CD14-positive monocyte (primary cell): ENCODE measurements at regions not wholly inside any gene's neighbourhood (a gene's known extent, or its start where the extent isn't known, plus 50 kb on each side); places are given as distances from the start of the nearest gene placed in this dataset.

Source experiments
- DNase-seq, 3 donors: peaks; one replicate each; pipeline ENCODE4 v3.0.0-alpha.2; 2011 to 2022
- H2AFZ ChIP-seq: 2 replicates; pipeline ENCODE4 v1.6.0; 2012; ENCODE audit warnings: mild to moderate bottlenecking, low read depth, low read length, inconsistent platforms; ENCODE audit not compliant: insufficient read depth, poor library complexity, severe bottlenecking
- H3K27ac ChIP-seq, 2 donors: 1 replicate in 1 of 2; 2 replicates in 1 of 2; pipeline ENCODE4 v1.5.1; 2012 to 2013; ENCODE audit warnings: low read length in 2 of 2, control low read depth in 1 of 2, inconsistent platforms in 1 of 2, low read depth in 1 of 2, mild to moderate bottlenecking in 1 of 2
- H3K27me3 ChIP-seq, 2 donors: one replicate each; pipeline versions ENCODE4 v1.6.0 to v1.6.1; 2011 to 2013; ENCODE audit warnings: low read length in 2 of 2; ENCODE audit not compliant: control insufficient read depth in 2 of 2, insufficient read depth in 2 of 2
- H3K36me3 ChIP-seq, 2 donors: replicated peaks in 1 of 2; 1 replicate in 1 of 2; 2 replicates in 1 of 2; pipeline versions ENCODE4 v1.5.1 to v1.6.1; 2012 to 2013; ENCODE audit warnings: low read length in 2 of 2, control low read depth in 1 of 2, inconsistent platforms in 1 of 2, mild to moderate bottlenecking in 1 of 2; ENCODE audit not compliant: insufficient read depth in 2 of 2, control insufficient read depth in 1 of 2
- H3K4me1 ChIP-seq, 2 donors: 1 replicate in 1 of 2; 2 replicates in 1 of 2; pipeline versions ENCODE4 v1.5.1 to v1.6.1; 2012 to 2013; ENCODE audit warnings: low read length in 2 of 2, control low read depth in 1 of 2, inconsistent platforms in 1 of 2, mild to moderate bottlenecking in 1 of 2, moderate library complexity in 1 of 2; ENCODE audit not compliant: insufficient read depth in 2 of 2, control insufficient read depth in 1 of 2
- H3K4me2 ChIP-seq: replicated peaks from 2 replicates; pipeline ENCODE3; 2012; ENCODE audit warnings: low read length, moderate library complexity, mild to moderate bottlenecking; ENCODE audit not compliant: poor library complexity, severe bottlenecking; ENCODE audit errors: extremely low read depth
- H3K4me3 ChIP-seq, 3 experiments: fragments of 200-600 bp in 1 of 3; sonication (generic) in 1 of 3; replicated peaks in 1 of 3; 1 replicate in 2 of 3; 2 replicates in 1 of 3; pipeline ENCODE4 v1.5.1; 2011 to 2013; ENCODE audit warnings: low read length in 3 of 3, mild to moderate bottlenecking in 3 of 3, control low read depth in 2 of 3, low read depth in 2 of 3, inconsistent platforms in 1 of 3, moderate library complexity in 1 of 3
- H3K79me2 ChIP-seq: 2 replicates; pipeline ENCODE4 v1.6.0; 2012; ENCODE audit warnings: mild to moderate bottlenecking, control low read depth, inconsistent platforms, low read length, moderate library complexity; ENCODE audit not compliant: insufficient read depth
- H3K9ac ChIP-seq: 2 replicates; pipeline ENCODE4 v1.6.0; 2017; ENCODE audit warnings: low read length, mild to moderate bottlenecking; ENCODE audit not compliant: insufficient read depth, poor library complexity, severe bottlenecking
- H3K9me3 ChIP-seq, 2 donors: replicated peaks in 1 of 2; 1 replicate in 1 of 2; 2 replicates in 1 of 2; pipeline versions ENCODE4 v1.5.1 to v1.6.1; 2012 to 2013; ENCODE audit warnings: low read length in 2 of 2, control low read depth in 1 of 2; ENCODE audit not compliant: control insufficient read depth in 1 of 2, insufficient read depth in 1 of 2
- H4K20me1 ChIP-seq: 2 replicates; pipeline ENCODE4 v1.6.0; 2012; ENCODE audit warnings: mild to moderate bottlenecking, low read length, control low read depth, moderate library complexity; ENCODE audit not compliant: insufficient read depth
- H3K27ac Mint-ChIP-seq, 7 donors: one replicate each; pipeline ENCODE4 v1.8.0; 2020; ENCODE audit warnings: mild to moderate bottlenecking in 7 of 7, mixed read lengths in 7 of 7, moderate library complexity in 6 of 7, inconsistent platforms in 2 of 7
- H3K27me3 Mint-ChIP-seq, 3 donors: one replicate each; pipeline ENCODE4 v1.8.0; 2021 to 2022; ENCODE audit warnings: low read depth in 3 of 3, mild to moderate bottlenecking in 3 of 3, mixed read lengths in 3 of 3, moderate library complexity in 3 of 3, inconsistent platforms in 1 of 3
- H3K36me3 Mint-ChIP-seq, 2 donors: one replicate each; pipeline ENCODE4 v1.8.0; 2020; ENCODE audit warnings: mixed read lengths in 2 of 2, inconsistent platforms in 1 of 2, mild to moderate bottlenecking in 1 of 2
- H3K4me1 Mint-ChIP-seq: one replicate; pipeline ENCODE4 v1.8.0; 2020; ENCODE audit warnings: mild to moderate bottlenecking, mixed read lengths
- H3K4me3 Mint-ChIP-seq, 2 donors: one replicate each; pipeline ENCODE4 v1.8.0; 2020; ENCODE audit warnings: mild to moderate bottlenecking in 2 of 2, mixed read lengths in 2 of 2, moderate library complexity in 1 of 2
- H3K9me3 Mint-ChIP-seq, 7 donors: one replicate each; pipeline ENCODE4 v1.8.0; 2020 to 2022; ENCODE audit warnings: mixed read lengths in 7 of 7, mild to moderate bottlenecking in 6 of 7, moderate library complexity in 6 of 7, inconsistent platforms in 2 of 7
- WGBS: methylation state at CpG from one replicate; pipeline ENCODE4 v1.1.5; 2013; ENCODE audit warnings: missing lambda C conversion rate; ENCODE audit not compliant: insufficient coverage; 5-methylcytosine and 5-hydroxymethylcytosine counted together
- intact Hi-C, 2 donors: fragments of 100-400 bp; cut with micrococcal nuclease; formaldehyde crosslinking; loops; one replicate each; pipeline versions ENCODE4 v1.15.0 to v1.15.1; 2023
- TF ChIP-seq, protein P1 (sequence below): fragments of 200-600 bp; IDR thresholded peaks from one replicate; pipeline ENCODE4 v1.8.0; 2022; ENCODE audit warnings: antibody characterized with exemption, mild to moderate bottlenecking

DNA sequence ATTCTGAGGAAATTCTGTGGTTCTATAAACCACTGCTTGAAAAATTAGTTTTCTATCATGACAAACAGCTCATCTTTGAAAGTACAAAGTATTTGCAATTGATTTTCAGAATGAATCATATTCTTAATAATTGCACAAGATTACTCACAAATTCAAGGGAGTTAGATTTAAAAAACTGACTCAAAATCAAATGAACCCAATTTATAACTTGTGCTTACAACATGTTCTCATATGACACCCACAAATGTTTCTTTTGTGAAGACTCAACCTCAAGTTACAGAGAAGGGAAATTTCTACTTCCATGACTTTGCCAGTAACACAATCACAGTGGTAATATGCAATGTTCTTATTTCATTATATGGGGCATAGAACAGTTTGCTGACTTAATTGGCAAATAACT, 272.0 kb upstream of the ACTBL2 start:
- Histone ChIP-seq H3K79me2 (no peaks in the 10 kb centered on the region), H3K4me2 (no peak overlapping the region), H3K9ac (no peak overlapping the region), H3K27me3 (no peaks in the 10 kb centered on the region), H3K36me3 (no peaks in the 10 kb centered on the region), H2AFZ (no peak overlapping the region), H3K27ac (no peak overlapping the region), H3K4me3 (no peak overlapping the region), H3K9me3 (peaks cover 0 to 4% of the 10 kb centered on the region in 2 donors), H4K20me1 (no peaks in the 10 kb centered on the region), H3K4me1 (no peaks in the 10 kb centered on the region)
- H3K36me3 Mint-ChIP-seq: no peaks in the 10 kb centered on the region
- no peaks in the 10 kb centered on the region for H3K27me3 Mint-ChIP-seq
- no peak overlapping the region for H3K27ac Mint-ChIP-seq
- peaks cover 0 to 5% (median 2%) of the 10 kb centered on the region in 7 donors for H3K9me3 Mint-ChIP-seq
- intact Hi-C loops: no loop called here
- DNase-seq: no peak
- TF ChIP-seq, protein P1, sequence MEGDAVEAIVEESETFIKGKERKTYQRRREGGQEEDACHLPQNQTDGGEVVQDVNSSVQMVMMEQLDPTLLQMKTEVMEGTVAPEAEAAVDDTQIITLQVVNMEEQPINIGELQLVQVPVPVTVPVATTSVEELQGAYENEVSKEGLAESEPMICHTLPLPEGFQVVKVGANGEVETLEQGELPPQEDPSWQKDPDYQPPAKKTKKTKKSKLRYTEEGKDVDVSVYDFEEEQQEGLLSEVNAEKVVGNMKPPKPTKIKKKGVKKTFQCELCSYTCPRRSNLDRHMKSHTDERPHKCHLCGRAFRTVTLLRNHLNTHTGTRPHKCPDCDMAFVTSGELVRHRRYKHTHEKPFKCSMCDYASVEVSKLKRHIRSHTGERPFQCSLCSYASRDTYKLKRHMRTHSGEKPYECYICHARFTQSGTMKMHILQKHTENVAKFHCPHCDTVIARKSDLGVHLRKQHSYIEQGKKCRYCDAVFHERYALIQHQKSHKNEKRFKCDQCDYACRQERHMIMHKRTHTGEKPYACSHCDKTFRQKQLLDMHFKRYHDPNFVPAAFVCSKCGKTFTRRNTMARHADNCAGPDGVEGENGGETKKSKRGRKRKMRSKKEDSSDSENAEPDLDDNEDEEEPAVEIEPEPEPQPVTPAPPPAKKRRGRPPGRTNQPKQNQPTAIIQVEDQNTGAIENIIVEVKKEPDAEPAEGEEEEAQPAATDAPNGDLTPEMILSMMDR: no peak
- H3K4me3 Mint-ChIP-seq: no peak overlapping the region
- H3K4me1 Mint-ChIP-seq: no peaks in the 10 kb centered on the region

DNA sequence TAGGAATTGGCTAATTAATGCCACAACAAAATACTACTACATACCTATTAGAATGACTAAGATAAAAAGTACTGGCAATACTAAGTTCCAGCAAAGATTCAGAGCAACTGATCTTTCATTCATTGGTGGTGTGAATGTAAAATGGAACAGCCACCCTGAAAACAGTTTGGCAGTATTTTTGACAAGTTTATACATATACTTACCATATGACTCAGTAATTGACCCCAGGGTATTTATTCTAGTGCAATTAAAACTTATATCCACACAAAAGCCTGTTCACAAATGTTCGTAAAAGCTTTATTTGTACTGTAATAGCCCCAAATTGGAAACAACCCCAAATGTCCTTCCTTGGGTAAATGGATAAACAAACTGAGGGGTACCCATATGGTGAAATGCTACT, 270.8 kb upstream of the ACTBL2 start:
- H3K79me2 ChIP-seq: no peaks in the 10 kb centered on the region
- no peaks in the 10 kb centered on the region for H4K20me1 ChIP-seq
- intact Hi-C loops: no loop called here
- H3K27me3 Mint-ChIP-seq: no peaks in the 10 kb centered on the region
- H3K27ac Mint-ChIP-seq: no peak overlapping the region
- peaks cover 0 to 4% of the 10 kb centered on the region in 2 donors for H3K9me3 ChIP-seq
- H3K9ac ChIP-seq: no peak overlapping the region
- H3K36me3 ChIP-seq: no peaks in the 10 kb centered on the region
- TF ChIP-seq, protein P1: no peak
- no peaks in the 10 kb centered on the region for H3K4me1 Mint-ChIP-seq
- DNase-seq: no peak
- no peak overlapping the region for H3K4me2 ChIP-seq
- H3K27ac ChIP-seq: no peak overlapping the region
- no peaks in the 10 kb centered on the region for H3K27me3 ChIP-seq
- no CpG with 5 or more reads among the region's 1 CpG for WGBS
- H3K4me1 ChIP-seq: no peaks in the 10 kb centered on the region
- peaks cover 0 to 5% (median 2%) of the 10 kb centered on the region in 7 donors for H3K9me3 Mint-ChIP-seq
- H3K4me3 Mint-ChIP-seq: no peak overlapping the region
- no peak overlapping the region for H2AFZ ChIP-seq
- H3K4me3 ChIP-seq: no peak overlapping the region
- no peaks in the 10 kb centered on the region for H3K36me3 Mint-ChIP-seq
